ENCODE measurements at regions not wholly inside any gene's neighbourhood (a gene's known extent, or its start where the extent isn't known, plus 50 kb on each side); places are given as distances from the start of the nearest gene placed in this dataset.
"Not testable (repeated sequence)": the region's sequence is repeated elsewhere in the genome, so short reads cannot be mapped to it uniquely, and the experiment has no call there.

DNA sequence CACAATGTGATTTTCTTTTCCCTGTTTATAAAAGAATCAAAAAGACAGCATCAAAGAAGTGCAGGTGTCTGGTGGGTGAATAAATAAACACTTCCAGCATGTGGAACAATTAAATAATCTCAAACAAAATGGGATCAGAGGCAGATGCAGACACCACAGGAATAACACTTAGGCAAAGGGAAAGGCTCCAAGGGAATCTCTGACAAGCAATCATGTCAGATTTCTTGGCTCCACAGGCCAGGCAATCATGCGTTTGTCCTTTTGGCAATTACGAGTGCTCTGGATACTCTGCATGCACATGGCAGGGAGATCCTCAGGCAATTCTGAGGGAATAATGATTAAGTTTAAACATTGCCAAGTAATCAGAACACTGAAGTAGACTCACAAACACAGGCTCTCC is 403.5 kb upstream of the LUZP2 start:
- no peak for DNase-seq

DNA sequence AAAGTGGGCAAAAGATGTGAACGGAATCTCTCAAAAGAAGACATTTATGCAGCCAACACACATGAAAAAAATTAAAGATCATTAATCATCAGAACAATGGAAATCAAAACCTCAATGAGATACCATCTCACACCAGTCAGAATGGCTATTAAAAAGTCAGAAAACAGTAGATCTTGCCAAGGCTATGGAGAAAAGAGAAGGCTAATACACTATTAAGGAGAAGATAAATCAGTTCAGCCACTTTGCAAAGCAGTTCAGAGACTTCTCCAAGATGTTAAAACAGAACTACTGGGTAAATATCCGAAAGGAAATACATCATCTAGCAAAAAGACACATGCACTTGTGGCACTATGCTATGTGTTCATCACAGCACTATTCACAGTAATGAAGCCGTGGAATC is 388.2 kb upstream of the LUZP2 start:
- DNase-seq: no peak

DNA sequence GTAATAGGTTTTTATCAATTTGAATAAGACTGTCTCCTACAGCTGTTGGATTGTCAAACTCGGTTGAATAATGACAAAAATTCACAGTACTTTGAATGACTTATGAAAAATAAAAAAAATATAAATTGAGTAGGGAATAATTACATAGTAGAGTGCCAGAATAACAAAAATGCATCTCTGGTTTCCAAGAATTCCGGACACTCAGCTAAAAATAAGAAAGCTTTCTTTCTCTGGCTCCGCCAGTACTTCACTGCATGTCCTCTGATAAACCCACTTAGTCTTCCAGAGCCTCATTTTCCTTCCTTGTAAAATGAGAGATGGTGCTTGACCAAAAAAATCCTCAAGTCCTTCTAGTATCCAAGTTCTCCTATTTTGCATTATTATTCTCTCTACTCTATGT is 374.6 kb upstream of the LUZP2 start:
- DNase-seq: no peak

DNA sequence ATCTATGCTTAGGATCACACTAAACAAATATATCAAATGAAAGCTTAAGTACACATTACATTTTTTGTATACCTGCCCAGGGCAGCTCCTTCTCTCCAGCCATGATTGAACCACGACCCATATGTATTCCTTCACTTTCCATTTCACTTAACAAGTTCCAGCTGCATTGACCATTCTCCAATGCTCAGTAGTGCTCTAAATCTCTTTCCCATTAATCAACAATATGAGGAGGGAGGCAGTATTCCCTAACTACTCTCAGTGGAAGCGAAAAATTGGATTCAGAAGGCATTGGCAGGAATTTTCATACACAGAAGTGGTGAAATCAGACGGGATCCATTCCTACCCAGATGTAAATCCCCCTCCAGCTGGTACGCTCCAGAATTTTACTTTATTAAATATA is 372.0 kb upstream of the LUZP2 start:
- no peak for DNase-seq

DNA sequence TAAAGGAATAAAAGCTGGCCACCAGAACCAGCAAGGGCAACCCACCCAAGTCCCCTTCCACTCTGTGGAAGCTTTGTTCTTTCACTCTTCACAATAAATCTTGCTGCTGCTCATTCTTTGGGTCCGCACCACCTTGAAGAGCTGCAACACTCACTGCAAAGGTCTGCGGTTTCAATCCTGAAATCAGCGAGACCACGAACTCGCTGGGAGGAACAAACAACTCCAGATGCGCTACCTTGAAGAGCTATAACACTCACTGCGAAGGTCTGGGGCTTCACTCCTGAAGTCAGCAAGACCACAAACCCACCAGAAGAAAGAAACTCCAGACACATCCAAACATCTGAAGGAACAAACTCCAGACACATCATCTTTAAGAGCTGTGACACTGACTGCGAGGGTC is 365.2 kb upstream of the LUZP2 start:
- DNase-seq: no peak

DNA sequence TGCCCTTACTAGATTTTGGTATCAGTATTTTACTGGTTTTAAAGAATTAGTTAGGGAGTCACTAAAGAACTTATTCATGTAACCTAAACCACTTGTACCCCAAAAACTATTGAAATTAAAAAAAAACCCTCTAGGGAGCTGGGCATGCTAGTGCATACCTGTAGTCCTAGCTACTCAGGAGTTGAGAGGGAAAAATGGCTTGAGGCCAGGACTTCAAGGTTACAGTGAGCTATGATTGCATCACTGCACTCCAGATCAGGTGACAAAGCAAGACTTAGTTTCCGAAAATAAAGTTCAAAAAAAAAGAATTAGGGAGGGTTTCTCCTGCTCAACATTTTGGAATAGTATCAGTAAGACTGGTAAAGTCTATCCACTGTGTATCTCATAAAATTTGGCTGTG is 364.4 kb upstream of the LUZP2 start:
- no peak for DNase-seq

DNA sequence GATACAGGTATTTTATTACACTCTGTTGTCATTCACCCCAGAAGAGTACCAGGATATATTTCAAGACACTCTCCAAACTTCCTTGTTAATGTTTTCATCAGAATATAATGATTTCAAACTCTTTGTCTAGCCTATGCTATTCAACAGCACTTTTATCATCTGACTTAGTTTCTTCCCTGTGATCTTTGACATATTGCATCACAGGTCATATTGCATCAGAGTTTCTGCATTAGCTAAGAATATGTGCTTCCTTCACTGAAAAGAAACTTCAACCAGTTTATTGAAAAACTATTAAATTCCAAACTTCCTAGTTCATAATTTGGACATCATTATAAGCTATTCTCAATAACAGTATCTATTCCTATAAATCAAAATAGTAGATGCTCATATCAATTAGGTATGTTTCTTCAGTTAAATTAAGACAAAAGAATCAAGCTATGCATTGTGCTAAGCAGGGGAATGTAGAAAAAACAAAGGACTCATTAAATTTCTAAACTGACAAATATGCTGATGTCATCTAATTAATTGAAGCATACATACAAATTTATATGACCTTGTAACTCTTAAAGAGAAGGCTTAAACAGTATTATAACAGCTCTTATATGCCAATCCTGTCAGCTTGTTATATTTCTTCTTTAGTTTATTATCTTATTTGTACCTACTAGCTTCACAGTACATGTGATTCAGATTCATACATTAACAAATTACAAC is 361.8 kb upstream of the LUZP2 start:
- DNase-seq: no peak

DNA sequence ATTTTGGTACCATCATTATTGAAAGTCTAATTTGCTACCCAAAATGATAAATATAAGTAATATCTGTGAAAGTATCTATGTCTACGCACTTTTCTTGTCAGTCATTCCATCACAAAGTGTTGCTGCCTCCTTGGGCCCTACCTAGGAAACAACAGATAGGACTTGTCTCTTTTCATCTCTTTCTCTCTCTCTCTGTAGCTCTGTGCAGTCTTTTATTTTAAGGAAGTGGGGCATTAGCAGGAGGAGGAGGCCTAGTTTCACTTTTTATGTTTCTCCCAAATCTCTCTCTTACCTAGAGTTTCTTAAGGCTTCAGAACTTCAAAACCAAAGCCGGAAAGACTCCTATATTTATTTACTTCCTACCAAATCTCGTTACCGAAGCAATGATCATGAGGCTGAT is 354.8 kb upstream of the LUZP2 start:
- no peak for DNase-seq

DNA sequence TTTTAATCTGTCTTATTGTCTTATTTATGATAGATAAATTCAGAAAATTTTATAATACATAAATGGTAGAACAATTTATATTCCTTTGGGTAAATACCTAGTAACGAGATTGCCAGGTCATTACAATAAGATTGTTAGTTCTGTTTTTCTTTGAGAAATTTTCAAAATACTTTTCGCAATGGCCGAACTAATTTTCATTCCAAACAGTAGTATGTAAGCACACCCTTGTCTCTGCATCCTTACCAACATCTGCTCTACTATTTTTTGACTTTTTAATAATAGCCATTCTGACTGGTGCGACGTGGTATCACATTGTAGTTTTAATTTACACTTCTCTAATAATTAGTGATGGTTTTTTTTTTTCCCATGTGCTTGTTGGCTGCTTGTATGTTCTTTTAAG is 351.4 kb upstream of the LUZP2 start:
- no peak for DNase-seq

DNA sequence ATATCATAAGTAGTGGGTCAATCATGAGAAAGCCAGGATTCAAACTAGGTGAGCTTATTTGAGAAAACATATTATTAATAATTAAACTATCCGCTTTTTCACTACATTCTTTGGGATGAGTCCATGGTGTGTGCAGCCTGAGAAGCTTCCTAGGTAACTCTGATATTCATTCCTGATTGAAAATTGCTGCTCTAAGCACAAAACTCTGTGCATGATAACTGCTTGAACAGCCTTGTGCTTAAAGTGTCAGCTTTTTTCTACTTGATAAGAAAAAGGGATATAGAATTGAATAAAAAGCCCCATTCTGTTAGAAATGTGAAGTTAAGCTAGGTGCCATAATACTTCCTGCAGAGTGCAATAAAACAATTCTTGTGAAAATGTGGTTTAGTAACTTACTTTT is 343.5 kb upstream of the LUZP2 start:
- DNase-seq: no peak

DNA sequence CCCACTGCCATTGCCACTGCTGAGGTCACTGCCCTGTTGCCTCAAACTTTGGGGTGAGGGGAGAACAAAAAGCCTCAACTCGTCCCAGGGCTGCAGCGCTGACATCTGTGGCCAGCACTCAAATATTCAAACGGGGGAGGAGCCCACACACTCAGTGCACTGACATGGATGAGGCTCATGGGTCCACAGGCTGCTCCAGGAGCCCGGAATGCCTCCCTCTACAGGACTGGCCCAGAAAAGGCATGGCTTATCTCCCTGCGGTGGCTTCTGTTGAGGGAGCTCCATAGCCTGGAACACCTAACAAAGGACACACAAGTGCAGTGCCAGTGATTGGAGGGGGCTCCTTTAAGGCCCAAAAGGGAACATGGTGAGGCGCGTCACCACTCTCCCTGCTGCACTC is 341.1 kb upstream of the LUZP2 start:
- DNase-seq: no peak

DNA sequence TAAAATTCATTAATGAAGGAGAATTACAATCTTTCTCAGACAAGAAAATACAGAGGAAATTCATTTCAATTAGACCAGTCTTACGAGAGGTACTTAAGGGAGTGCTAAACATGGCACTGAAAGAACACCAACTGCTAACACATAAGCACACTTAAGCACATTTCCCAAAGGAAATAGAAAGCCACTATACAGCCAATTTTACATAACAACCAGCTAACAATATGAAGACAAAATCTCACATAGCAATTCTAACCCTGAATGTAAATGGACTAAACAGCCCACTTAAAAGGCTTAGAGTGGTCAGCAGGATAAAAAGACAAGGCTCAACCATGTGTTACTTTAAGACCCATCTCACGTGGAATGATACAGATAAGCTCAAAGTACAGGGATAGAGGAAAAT is 339.5 kb upstream of the LUZP2 start:
- DNase-seq: no peak

DNA sequence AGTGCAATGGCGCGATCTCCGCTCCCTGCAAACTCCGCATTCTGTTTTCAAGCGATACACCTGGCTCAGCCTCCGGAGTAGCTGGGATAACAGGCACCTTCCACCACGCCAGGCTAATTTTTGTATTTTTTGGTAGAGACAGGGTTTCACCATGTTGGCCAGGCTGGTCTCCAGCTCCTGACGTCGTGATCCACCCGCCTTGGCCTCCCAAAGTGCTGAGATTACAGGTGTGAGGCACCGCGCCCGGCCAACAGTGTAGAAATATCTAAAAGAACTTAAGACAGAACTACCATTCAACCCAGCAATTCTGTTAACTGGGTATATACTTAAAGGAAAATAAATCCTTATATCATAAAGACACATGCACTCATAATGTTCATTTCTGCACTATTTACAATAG is 335.3 kb upstream of the LUZP2 start:
- DNase-seq: no peak

DNA sequence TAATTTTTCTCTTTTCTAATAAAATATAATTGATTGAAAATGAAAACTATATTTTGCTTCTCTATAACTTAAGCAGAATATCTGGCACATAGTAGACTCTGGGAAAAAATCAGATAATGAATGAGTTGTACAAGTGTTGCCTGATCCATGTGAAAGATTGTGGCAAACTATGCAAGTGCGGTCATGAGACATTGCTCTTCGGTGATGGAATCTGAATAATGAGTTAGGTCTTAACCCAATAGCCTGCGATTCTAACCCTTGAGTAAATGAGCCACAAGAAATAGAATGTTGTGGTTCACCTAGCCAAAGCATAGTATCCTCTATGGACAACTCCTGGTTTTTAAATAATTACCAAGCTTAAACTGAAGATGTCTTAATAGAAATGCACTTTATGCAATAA is 333.7 kb upstream of the LUZP2 start:
- no peak for DNase-seq

DNA sequence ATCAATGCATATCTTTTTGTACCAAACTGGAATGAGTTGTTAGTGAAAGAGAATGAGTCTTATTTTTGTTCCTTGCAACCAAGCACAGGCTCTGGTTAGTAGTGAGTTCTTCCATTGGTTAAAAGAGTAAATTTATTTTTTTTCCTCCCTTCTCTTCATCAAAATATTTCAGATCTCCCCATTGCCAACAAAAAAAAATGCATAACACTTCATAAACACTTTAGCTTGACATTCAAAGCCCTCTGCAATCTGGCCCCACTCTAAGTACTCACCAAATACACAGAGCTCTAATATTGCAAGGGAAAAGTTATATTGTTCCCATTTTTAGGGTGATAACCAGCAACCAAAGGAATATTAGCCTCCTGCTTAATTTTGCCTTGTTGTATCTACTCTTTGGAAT is 333.0 kb upstream of the LUZP2 start:
- DNase-seq: no peak

DNA sequence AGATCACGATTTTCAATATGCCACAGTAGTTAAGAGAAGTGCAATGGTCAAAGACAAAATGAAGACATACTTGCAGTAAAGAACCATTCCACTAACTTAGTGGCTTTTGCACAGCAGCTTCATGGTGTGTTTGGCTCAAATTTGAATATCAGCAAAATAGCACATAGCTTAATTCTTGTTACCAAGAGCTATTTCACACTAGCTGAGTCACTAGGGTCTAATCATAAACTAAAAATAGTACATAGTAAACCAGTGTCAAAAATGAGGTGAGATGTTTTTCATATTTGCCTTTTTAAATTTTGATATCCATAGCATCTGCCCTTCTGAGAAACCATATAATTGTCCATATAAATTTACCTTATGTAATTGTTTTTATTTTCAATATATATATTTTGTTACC is 325.0 kb upstream of the LUZP2 start:
- DNase-seq: no peak

DNA sequence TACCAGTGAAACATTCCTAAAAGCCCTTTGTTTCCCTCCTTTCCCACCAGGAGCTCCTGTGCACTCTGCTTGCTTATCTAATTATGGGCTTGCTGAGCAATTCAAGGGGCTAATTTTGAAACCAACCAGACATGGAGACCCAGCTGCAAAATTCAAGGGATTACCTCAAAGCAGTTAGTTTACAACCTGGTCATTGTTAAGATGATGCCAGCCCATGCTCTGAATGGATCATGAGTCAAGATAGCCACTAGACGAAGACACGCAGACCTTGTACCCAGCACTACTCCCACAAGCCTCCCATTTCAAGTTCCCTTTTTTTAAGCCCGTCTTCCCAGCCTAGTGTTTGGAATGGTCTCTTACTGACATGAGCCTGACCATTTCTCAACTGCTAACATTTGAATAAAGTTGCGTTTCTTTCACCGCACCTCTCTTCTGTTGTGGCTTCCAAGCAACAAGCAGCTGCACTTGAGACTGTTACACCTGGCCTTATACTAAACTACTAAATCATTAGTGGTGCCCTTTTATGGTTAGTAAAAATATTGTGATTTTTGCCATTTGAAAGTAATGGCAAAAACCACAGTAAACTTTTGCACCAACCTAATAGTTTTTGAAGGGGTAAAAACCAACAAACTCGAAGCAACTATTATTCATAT is 315.3 kb upstream of the LUZP2 start:
- DNase-seq: no peak

DNA sequence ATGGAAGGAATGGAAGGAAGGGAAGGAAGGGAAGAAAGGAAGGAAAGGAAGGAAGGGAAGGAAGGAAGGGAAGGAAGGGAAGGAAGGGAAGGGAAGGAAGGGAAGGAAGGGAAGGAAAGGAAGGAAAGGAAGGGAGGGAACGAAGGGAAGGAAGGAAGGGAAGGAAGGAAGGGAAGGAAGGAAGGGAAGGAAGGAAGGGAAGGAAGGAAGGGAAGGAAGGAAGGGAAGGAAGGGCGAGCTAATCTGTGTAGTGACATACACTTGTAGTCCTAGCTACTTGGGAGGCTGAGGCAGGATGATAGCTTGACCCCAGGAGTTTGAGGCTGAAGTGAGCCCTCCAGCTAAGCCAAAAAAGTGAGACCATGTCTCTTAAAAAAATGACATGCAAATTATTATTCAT is 311.3 kb upstream of the LUZP2 start:
- DNase-seq: not testable (repeated sequence)

DNA sequence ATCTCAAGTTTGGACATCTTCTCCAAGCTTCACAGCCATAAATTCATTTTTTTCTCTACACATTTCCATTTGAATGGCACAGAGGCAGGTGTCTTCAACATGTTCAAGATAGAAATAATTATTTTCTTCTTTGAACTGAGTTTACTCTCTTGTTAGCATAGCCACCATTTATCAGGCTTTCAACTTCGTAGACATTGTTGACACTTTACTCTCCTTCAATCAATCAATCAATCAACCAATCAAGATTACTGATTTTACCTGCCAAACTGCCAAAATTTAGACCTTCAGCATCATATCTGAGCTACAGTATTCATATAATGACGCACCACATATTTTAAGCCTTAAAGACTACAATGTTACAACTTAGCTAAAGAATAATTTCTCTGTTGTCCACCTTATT is 300.1 kb upstream of the LUZP2 start:
- no peak for DNase-seq

DNA sequence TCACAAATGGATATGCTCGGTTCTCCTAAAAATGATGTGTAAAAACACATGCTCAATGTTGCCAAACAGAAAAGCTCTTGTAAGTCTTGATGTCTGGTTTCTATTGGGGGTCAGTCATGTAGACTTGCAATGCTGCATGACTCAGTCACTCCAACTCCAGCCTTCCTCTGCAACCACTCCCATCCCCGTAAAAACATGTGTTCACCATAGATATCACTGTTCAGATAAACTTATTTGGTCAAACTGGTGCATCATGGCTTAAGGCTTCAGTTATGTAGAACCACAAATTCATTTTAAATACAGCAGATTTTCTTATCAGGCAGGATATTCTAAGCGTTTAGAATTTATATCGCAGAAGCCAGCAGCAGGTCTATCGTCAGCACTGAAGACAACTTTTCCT is 298.4 kb upstream of the LUZP2 start:
- DNase-seq: no peak

DNA sequence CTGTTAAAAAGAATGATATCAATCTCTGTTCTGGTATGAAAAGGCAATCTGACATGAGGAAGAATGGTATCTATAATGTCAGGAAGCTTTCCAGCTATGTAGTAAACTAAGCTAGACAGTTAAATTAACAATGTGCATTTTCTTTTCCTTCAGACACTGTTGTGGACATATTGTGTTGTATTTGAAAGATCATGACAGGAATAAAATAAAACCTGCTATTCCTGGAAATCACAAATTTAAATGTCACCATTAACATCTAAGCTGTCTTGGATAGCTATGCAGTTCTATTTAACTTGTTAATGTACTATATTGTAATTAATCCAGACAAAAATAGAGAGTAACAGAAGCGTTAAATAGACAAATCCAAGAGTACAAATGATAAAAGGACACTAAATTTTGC is 297.4 kb upstream of the LUZP2 start:
- DNase-seq: no peak

DNA sequence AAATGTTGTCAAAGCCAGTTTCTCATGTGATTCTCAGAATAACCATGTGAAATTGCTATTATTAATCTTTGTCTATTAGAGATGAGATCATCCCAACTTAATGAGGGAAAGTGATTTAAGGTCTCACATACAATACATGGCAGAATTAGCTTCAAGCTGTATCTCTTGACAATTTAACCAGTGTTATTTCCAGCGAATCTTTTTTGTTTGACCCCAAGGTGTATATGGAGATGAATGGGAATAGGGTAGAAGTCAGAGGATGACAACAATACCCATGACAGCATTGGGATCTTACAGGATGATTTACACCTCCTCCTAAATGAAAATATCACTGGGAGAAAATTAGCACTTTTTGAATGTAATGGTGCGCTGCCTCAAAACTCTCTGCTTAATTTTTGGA is 290.8 kb upstream of the LUZP2 start:
- no peak for DNase-seq

DNA sequence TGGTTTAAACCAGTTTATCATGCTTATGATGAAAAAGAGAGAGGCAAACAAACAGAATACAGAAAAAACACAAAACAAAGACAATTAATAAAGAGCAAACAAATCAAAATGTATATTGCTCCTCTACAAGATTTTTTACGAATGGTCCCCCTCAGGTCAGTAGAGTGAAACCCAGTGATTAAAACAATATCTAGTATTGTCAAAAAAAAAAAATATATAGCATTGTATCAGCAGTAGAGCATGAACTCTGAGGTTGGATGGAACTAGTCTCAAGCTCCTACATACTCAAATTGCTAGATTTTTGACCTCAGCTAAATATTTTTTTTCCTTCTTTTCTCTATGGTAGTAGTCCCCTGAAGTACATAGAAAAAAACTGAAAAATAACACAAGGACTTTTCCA is 290.3 kb upstream of the LUZP2 start:
- DNase-seq: no peak

DNA sequence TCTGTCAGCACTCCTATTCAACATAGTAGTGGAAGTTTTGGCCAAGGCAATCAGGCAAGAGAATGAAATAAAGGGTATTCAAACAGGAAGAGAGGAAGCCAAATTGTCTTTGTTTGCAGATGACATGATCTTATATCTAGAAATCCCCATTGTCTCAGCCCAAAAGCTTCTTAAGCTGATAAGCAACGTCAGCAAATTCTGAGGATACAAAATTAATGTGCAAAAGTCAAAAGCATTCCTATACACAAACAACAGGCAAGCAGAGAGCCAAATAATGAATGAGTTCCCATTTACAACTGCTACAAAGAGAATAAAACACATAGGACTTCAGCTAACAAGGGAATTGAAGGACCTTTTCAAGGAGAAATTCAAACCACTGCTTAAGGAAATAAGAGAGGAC is 280.4 kb upstream of the LUZP2 start:
- DNase-seq: no peak

DNA sequence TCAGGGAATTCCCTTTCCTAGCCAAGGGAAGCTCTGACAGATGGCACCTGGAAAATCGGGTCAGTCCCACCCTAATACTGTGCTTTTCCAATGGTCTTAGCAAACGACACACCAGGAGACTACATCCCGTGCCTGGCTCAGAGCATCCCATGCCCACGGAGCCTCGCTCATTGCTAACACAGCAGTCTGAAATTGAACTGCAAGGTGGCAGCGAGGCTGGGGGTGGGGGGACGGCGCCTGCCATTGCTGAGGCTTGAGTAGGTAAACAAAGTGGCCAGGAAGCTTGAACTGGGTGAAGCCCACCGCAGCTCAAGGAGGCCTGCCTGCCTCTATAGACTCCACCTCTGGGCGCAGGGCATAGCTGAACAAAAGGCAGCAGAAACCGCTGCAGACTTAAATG is 279.5 kb upstream of the LUZP2 start:
- DNase-seq: not testable (repeated sequence)

All from bone marrow (tissue), 2 donors.